Prostate gland (tissue), 2 donors: ENCODE measurements at regions not wholly inside any gene's neighbourhood (a gene's known extent, or its start where the extent isn't known, plus 50 kb on each side); places are given as distances from the start of the nearest gene placed in this dataset.

Experiments
- DNase-seq: peaks from one replicate; pipeline ENCODE4 v3.0.0-alpha.2; 2019; ENCODE audit warnings: low spot score
- H3K27ac ChIP-seq, 2 donors: fragments of 200-600 bp; sonication (generic); 2 replicates each; pipeline ENCODE4 v1.5.1; 2017 to 2019
- H3K27me3 ChIP-seq: fragments of 200-600 bp; sonication (generic); replicated peaks from 2 replicates; pipeline ENCODE4 v1.5.1; 2019; ENCODE audit not compliant: insufficient read depth
- H3K36me3 ChIP-seq, 2 donors: fragments of 200-600 bp; sonication (generic); 1 replicate in 1 of 2; 2 replicates in 1 of 2; pipeline versions ENCODE4 v1.5.1 to v1.8.1; 2017 to 2019
- H3K4me1 ChIP-seq: fragments of 200-600 bp; sonication (generic); replicated peaks from 2 replicates; pipeline ENCODE4 v1.5.1; 2019
- H3K4me3 ChIP-seq, 2 donors: fragments of 200-600 bp; sonication (generic); 2 replicates each; pipeline ENCODE4 v1.5.1; 2017 to 2019
- H3K9me3 ChIP-seq: fragments of 200-600 bp; sonication (generic); 2 replicates; pipeline ENCODE4 v1.5.1; 2017
- POLR2A ChIP-seq: fragments of 450-650 bp; IDR thresholded peaks from one replicate; pipeline ENCODE4 v1.6.1; 2016; ENCODE audit warnings: antibody characterized with exemption, mild to moderate bottlenecking
- POLR2AphosphoS5 ChIP-seq: sonication (generic); formaldehyde crosslinking; IDR thresholded peaks from one replicate; pipeline ENCODE4 v1.6.1; 2017; ENCODE audit warnings: antibody characterized with exemption
- WGBS: methylation state at CpG from one replicate; pipeline ENCODE4 v1.1.5; 2018; 5-methylcytosine and 5-hydroxymethylcytosine counted together
- intact Hi-C: fragments of 100-400 bp; cut with DNase I; formaldehyde crosslinking; loops from one replicate; pipeline ENCODE4 v1.14.2; 2022
- TF ChIP-seq, protein P1 (sequence below), 4 experiments: fragments of 200-600 bp in 2 of 4; fragments of 450-650 bp in 2 of 4; sonication (generic) in 2 of 4; IDR thresholded peaks; 1 replicate in 3 of 4; 2 replicates in 1 of 4; pipeline ENCODE4 v1.5.1; 2016 to 2019; ENCODE audit warnings: antibody characterized with exemption in 4 of 4, mild to moderate bottlenecking in 2 of 4, moderate library complexity in 2 of 4

DNA sequence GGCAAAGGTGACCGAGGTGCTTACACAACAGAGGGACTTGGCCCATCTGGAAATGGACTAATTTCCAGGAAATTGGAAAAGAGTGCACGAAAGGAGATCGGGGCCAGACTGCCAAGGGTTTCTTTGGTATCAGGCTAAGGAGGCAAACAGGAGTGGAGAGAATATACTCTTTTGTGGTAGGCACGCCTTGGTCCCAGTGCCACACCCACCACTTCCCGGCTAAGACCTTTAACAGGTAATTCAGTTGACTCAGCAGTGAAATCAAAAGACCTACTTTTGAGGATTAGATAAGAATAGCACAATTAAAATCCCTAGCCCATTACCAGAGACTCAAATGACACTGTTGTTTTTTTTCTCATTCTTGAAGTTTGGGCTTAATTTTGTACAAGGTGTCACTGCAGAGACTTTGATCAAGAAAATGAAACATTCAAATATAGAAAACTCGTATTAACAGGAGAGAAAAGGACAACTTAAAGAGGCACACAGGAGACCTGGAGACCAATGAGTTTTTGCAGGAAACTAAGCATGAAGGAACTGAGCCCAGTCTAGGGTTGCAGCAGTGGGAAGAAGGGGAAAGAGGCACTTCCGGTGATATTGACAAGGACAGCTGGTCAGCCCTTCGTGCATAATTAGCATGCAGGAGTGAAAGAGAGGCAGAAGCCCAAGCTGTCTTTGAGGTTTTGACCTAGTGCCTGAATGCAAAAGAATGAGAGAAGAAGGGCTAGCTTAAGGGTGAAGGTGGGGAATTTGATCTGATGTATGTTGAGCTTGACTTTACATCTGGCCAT, 265.5 kb upstream of the CCL2 start:
- TF ChIP-seq POLR2AphosphoS5 (no peak), POLR2A (no peak)
- TF ChIP-seq, protein P1, sequence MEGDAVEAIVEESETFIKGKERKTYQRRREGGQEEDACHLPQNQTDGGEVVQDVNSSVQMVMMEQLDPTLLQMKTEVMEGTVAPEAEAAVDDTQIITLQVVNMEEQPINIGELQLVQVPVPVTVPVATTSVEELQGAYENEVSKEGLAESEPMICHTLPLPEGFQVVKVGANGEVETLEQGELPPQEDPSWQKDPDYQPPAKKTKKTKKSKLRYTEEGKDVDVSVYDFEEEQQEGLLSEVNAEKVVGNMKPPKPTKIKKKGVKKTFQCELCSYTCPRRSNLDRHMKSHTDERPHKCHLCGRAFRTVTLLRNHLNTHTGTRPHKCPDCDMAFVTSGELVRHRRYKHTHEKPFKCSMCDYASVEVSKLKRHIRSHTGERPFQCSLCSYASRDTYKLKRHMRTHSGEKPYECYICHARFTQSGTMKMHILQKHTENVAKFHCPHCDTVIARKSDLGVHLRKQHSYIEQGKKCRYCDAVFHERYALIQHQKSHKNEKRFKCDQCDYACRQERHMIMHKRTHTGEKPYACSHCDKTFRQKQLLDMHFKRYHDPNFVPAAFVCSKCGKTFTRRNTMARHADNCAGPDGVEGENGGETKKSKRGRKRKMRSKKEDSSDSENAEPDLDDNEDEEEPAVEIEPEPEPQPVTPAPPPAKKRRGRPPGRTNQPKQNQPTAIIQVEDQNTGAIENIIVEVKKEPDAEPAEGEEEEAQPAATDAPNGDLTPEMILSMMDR (IDR thresholded peaks at IDR 0.05), result no peak
- no peak for DNase-seq
- no peaks in the 10 kb centered on the region for H3K9me3 ChIP-seq
- H3K36me3 ChIP-seq, result no peaks in the 10 kb centered on the region
- H3K27ac ChIP-seq, result no peak overlapping the region
- intact Hi-C loops, result loop anchor here (10.0 kb wide), 1 partner anchor 55 kb away; no protein-coding TSS in a partner anchor
- H3K4me3 ChIP-seq, result no peak overlapping the region
- no peaks in the 10 kb centered on the region for H3K27me3 ChIP-seq
- WGBS, result 50% methylated on average over 8 of the region's 8 CpGs
- H3K4me1 ChIP-seq, result no peaks in the 10 kb centered on the region

DNA sequence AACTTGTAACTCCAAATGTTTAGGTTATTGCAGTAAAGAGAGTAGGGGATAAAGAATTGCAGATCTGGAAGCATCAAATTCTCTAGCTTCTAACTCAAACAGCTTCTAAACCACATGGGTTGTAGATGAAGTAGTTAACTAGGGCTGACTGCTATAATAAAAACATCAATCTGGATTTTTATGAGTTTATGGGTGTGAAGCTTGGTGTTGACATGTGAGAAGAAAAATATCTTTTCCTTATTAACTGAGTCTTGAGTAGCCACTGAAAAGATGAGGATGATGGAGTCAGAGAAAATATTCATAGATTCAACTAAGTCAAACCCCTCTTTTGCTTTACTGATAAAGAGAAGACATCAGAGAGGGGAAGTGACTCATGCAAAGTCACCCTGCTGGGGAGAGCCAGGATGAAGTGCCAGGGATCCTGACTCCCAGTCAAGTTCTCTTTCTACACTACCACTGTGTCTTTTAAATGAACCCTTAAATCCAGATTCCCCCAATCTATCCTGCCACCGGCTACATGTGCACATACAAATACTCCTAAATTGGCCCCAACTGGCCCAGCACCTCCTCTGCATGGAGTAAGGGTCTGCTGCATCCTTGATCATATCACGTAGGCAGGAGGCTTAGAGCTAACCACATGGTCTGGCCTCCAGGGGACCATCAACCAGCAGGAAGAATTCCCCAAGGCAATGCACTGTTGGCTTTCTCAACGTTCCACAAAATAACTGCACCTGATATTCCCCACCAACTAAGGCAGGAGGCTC, 264.0 kb upstream of the CCL2 start:
- DNase-seq, result no peak
- H3K36me3 ChIP-seq, result no peaks in the 10 kb centered on the region
- H3K27me3 ChIP-seq, result no peaks in the 10 kb centered on the region
- TF ChIP-seq, protein P1 (IDR thresholded peaks at IDR 0.05), result no peak
- no peak for TF ChIP-seq POLR2A
- no peak for TF ChIP-seq POLR2AphosphoS5
- no peaks in the 10 kb centered on the region for H3K9me3 ChIP-seq
- 40% methylated on average over 3 of the region's 3 CpGs for WGBS
- no peaks in the 10 kb centered on the region for H3K4me1 ChIP-seq
- no peak overlapping the region for H3K4me3 ChIP-seq
- no peak overlapping the region for H3K27ac ChIP-seq
- intact Hi-C loops, result no loop called here

DNA sequence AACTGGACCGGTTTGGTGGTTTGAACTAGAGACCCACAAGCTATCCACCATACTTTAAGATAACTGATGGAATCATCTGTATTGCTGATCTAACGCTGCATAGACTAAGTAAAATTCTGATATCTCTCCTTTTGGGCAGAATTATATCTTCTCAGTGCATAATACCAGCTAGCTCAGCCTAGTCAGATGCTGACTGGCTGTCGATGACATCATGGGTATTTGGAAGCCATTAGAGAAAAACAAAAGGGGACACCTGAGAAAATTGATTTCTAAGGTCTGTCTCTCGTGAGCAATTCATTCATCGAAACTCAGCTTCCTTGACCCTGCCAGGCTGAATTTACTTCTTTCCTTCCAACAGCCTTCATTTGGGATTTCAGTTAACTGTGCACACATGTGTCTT, 263.0 kb upstream of the CCL2 start:
- Histone ChIP-seq H3K36me3 (no peaks in the 10 kb centered on the region), H3K27ac (no peak overlapping the region), H3K27me3 (no peaks in the 10 kb centered on the region), H3K4me3 (no peak overlapping the region), H3K4me1 (no peaks in the 10 kb centered on the region), H3K9me3 (no peaks in the 10 kb centered on the region)
- DNase-seq, result no peak
- 70% methylated on average over 5 of the region's 5 CpGs for WGBS
- TF ChIP-seq POLR2A (no peak), POLR2AphosphoS5 (no peak)
- TF ChIP-seq, protein P1 (IDR thresholded peaks at IDR 0.05), result no peak
- intact Hi-C loops, result no loop called here

DNA sequence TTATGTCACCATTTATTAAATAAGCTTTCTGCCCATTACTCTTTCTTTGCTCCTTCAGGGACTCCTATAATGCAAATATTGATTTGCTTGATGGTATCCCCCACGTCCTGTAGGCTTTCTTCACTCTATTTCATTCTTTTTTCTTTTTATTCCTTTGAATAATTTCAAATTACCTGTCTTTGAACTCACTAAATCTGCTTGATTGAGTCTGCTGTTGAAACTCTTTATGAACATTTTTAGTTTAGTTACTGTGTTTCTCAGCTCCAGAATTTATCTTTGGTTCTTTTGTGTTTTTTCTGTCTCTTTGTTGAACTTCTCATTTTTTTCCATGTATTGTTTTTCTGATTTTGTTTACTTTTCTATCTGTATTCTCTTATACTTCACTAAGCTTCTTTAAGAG, 254.4 kb upstream of the CCL2 start:
- no peak overlapping the region for H3K27ac ChIP-seq
- H3K27me3 ChIP-seq, result no peaks in the 10 kb centered on the region
- no peaks in the 10 kb centered on the region for H3K4me1 ChIP-seq
- TF ChIP-seq POLR2AphosphoS5 (no peak), POLR2A (no peak)
- TF ChIP-seq, protein P1 (IDR thresholded peaks at IDR 0.05), result no peak
- H3K9me3 ChIP-seq, result no peaks in the 10 kb centered on the region
- WGBS, result 46% methylated on average over 1 of the region's 1 CpG
- H3K4me3 ChIP-seq, result no peak overlapping the region
- intact Hi-C loops, result no loop called here
- H3K36me3 ChIP-seq, result no peaks in the 10 kb centered on the region
- no peak for DNase-seq
